ENCODE measurements at regions not wholly inside any gene's neighbourhood (a gene's known extent, or its start where the extent isn't known, plus 50 kb on each side); places are given as distances from the start of the nearest gene placed in this dataset.

GRCh38 chr10:58885146-58885545, 291.3 kb upstream of the PHYHIPL start:
- no peak for DNase-seq

DNA sequence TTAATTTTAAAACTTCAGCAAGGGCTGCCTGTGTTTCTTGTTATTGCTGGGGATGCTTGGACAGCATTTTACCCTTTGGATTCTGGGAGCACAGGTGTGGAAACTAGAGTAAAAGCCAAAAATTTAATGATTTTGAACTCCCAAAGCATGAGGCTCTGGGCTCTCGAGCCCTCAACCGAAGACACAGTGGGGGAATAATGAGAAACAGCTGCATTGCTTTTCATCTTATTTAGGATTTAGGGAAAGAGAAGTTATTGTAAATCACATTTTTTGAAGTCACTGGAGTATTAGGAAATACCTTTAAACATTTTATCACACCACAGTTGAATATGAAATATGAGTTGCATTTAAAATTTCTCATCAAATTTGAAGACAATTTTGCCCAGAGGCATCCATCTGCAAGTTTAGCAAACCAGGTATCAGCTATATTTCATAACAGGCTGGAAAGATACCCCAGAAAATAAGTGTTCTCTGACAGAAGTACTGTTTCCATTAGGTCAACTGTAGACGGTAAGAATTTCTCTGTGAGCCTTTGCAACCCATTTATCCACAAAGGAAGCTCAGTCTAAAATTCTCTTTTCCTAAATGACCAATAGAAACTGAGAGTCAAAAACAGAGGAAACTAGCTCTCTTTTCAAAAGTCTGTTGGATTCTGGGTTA, 290.6 kb upstream of the PHYHIPL start:
- DNase-seq: peak; percentile 88

GRCh38 chr10:58886406-58886805, 290.0 kb upstream of the PHYHIPL start:
- DNase-seq: peak; percentile 57

DNA sequence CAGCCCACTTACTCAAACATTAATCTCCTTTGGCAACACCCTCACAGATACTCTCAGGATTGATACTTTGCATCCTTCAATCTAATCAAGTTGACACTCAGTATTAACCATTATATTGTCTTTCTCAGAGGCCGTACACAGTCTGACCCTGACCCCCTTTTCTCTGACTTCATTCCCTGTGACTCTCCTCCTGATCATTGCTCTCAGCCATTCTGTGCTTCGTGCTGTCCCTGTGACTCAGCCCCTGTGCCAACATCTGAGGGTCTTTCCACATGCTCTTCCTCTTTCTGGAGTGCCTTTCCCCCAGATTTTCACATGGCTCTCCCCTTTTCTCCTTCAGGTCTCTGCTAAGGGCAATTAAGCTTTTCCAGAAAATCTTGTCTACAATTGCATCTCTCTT, 289.0 kb upstream of the PHYHIPL start:
- no peak for DNase-seq

DNA sequence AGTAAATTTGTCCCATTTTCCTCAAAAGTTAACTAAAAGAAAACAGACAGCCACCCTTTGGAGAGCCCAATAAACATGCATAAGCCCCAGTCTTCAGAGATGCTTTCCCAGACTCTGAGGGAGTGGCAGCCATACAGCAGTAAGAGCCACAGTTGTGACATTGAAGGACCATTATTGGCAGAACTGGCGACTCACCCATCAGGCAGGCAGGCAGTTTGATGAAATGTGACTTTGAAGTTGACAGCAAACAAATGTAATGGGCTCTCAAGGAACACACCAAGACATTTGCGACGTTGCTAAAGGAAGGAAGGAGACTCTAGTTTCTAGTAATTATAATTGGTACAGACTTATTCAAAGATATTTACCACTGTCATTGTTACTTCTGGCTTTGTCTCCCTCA, 287.5 kb upstream of the PHYHIPL start:
- DNase-seq: no peak

DNA sequence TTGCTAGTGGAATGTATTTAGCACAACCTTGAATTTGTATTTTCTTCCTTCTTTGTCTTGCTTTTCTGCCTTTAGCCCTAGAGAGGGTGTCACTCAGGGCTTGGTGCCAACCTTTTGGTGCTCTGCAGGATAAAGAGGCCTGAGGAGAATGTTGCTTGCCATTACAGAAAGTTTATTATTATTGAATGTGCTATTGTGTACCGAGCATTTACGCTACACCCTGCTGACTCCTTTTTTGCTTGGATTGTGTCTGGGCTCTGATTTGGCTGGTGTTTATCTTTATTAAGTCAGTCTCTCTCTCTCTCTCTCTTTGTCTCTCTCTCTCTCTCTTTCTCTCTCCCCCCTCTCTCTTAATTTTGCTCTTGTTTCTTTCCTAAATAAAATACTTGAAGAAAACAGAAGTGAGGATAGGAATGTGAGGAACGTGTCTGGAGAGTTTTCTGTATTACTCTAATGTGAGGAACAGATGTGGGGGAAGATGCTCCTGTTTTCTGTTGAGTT, 284.4 kb upstream of the PHYHIPL start:
- DNase-seq: peak; percentile 53

DNA sequence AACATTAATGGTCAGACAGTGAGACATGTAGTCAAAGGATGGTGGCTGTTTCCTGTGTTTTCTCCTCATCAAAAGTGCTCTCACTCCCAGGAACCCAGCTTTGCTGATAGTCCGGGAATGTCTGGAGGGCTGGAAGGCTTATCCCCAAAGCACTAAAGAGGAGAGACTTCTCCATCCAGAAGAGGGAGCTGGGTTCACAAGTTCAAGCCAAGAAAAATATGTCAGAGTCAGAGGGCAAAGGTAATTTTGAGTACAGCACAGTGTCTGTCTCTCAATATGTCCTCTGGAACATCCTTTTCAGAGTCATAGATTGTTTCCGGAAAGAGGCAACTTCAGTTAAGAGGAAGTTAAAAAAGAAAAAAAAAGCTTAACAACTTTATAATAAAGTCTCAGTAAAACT, 281.5 kb upstream of the PHYHIPL start:
- no peak for DNase-seq

- no peak for DNase-seq
Measured at GRCh38 chr10:58896229-58896628, 280.2 kb upstream of the PHYHIPL start.

- DNase-seq: peak; percentile 45
Measured at GRCh38 chr10:58897236-58897635, 279.2 kb upstream of the PHYHIPL start.

- DNase-seq: no peak
Measured at GRCh38 chr10:58897708-58898107, 278.7 kb upstream of the PHYHIPL start.

DNA sequence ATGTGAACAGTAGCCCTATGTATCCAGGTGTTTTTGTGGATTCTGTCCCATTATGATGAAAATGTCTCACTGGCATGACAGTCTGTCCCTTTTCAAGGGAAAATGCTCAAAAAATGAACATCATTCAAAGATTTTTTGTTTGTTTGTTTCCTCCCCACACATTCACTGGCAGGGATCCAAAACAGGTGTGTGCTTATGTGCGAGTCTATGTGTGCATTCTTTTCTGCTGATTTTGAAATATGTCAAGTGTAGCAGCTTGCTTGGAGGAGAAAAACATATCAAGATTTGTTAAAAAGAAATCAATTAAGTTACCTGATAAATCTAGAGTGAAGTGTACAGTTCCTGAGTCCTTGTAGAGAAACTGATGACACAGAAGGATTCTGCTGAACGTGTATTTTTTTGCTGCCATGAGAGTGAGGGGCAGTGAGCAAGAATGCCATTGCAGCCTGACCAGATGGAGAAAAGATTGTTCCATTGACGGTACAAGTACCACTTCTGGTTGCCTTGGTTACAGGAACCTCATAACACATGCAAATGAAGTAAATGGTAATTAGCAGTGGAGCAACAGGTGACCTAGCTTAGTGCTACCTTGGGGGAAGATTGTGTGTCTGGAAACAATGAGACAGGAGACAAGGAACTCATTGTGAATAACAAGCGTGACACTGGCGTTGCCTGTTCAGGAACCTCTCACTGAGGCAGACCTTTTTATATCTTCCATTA, 277.4 kb upstream of the PHYHIPL start:
- no peak for DNase-seq

GRCh38 chr10:58901092-58901646, 275.3 kb upstream of the PHYHIPL start:
- DNase-seq: no peak

DNA sequence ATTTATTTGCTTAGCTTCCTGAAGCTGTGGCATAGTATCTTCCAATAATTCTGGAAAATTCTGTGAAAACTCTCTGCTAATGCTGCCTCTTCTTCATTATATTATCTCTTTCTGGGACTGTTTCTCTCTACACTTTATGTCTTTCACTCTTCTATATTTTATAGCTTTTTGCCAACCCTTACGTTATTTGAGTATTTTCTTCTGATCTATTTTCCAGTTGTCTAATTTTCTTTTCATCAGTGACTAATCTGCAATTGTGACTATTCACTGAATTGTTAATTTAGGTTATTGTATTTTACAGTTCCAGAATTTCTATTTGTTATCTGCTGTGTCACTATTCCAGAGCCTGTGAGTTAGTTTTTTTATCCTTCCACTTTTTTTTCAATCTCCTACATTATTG, 273.4 kb upstream of the PHYHIPL start:
- no peak for DNase-seq

- DNase-seq: no peak
Measured at GRCh38 chr10:58909881-58910280, 266.6 kb upstream of the PHYHIPL start.

GRCh38 chr10:58913717-58914116, 262.7 kb upstream of the PHYHIPL start:
- no peak for DNase-seq

DNA sequence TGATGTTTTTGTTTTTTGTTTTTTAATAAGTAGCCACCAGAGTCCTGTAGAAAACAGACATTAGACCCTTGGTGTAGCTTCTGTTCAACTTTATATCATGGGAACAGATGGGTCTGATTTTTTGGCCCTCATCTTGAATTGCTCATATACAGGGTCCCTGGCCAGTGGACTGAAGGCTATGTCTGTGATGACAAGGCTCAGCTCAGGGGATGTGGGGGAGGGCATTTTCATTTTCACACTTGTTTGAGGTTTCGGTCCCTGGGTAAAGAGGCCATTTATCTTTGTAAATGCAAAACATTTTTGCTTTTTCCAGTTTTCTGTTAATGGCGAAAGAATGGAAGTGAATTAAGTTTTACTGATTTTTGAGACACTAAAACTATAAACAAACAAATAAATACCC, 257.6 kb upstream of the PHYHIPL start:
- no peak for DNase-seq

GRCh38 chr10:58919927-58920654, 256.4 kb upstream of the PHYHIPL start:
- no peak for DNase-seq

DNA sequence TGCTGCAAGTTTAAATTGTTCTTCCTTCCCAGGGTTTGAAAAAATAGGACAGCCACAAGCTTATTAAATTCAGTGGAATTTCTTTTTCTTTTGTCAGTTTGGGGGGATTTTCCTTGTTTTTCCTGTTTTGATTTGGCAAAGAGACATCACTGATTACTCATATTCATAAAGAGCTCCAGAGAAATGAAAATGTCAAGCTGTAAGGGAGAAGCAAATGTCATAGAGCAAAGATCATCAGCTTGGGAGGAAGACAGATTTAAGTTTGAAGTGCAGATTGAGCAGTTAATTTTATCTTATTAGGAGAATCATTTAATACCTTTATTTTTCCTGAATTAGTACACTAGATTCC, 255.8 kb upstream of the PHYHIPL start:
- DNase-seq: no peak

GRCh38 chr10:58921421-58921855, 255.0 kb upstream of the PHYHIPL start:
- DNase-seq: no peak

DNA sequence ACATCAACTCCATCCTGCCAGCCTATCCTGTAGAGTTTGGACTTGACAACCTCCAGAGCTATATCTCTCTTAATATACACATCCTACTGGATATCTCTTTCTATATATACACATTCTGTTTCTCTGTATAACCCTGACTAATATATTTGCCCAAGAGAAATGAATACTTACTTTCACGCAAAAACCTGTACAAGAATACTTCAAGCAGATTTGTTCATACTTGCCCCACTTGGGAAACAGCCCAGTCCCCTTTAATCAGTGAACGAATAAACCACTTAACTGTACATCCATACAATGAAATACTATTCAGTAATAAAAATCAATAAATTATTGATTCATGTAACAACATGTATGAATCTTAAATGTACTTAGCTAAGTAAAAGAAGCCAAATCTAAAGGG, 251.1 kb upstream of the PHYHIPL start:
- DNase-seq: no peak

GRCh38 chr10:58930500-58930899, 245.9 kb upstream of the PHYHIPL start:
- DNase-seq: no peak

DNA sequence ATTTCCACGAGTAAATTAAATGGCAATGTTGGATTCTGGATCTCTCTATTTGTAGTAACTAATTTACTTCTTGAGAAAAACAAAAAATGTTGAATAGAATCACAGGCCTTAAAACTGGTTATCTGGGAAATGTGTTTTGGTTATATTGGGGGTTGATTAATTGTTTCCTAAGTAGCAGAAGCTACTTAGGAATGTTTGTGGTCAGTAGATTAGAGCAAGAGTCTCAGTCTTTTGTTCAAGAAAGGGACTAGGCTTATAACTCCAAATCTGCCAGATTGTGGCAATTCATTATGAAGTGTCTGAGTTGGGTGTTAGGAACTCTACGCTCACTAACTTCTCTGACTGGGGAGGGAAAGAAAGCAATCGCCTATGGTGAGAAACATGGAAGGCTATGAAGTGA, 244.3 kb upstream of the PHYHIPL start:
- no peak for DNase-seq
